HG03354 (cell line): ENCODE measurements at regions not wholly inside any gene's neighbourhood (a gene's known extent, or its start where the extent isn't known, plus 50 kb on each side); places are given as distances from the start of the nearest gene placed in this dataset.

Experiments used
- ATAC-seq: cut with Tn5 transposase; IDR thresholded peaks from one replicate; pipeline ENCODE4 v1.9.1; 2021; ENCODE audit warnings: mild to moderate bottlenecking; ENCODE audit not compliant: unreplicated experiment, poor library complexity, severe bottlenecking

DNA sequence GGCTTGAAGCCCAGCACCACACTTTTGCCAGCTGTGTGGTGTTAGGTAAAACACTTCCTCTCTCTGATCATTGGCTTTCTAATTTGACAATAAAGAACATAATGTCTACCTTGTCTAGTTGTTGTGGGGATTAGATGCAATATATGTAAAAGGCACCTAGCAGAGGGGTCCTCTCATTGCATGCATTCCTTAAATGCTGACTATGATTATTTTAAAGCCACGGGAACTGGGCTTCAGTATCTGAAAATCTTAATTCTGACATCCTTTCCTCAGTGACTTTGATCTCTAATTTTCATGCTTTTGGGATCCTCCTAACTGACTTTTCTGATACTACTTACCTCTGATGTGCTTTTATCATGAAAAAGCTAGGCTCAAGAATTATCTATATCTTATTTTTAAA lies 596.3 kb downstream of the TAFA4 start:
- ATAC-seq = no peak

GRCh38 chr3:68334367-68334986 lies 597.9 kb downstream of the TAFA4 start:
- ATAC-seq = no peak

GRCh38 chr3:68328049-68328448 lies 604.3 kb downstream of the TAFA4 start:
- no peak for ATAC-seq

- no peak for ATAC-seq
Measured at GRCh38 chr3:68315964-68316363, 616.4 kb downstream of the TAFA4 start.

DNA sequence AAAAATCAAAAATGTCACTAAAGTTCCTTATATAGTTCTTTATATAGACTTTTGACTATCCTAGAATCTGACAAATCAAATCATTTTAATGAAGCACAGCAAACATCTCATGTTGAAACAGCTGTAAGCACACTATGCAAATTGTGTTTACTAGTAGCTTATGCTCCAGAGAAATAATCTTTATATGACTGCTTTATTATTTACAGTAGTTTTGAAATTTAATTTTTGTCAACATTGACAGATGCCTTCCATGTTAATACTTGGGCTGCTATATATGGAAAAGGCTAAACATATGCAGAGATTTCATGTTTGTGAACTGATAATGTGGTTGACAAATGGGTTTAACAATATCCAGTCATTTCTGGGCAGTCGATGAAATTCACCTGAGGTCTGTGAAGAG lies 616.8 kb downstream of the TAFA4 start:
- ATAC-seq = no peak

DNA sequence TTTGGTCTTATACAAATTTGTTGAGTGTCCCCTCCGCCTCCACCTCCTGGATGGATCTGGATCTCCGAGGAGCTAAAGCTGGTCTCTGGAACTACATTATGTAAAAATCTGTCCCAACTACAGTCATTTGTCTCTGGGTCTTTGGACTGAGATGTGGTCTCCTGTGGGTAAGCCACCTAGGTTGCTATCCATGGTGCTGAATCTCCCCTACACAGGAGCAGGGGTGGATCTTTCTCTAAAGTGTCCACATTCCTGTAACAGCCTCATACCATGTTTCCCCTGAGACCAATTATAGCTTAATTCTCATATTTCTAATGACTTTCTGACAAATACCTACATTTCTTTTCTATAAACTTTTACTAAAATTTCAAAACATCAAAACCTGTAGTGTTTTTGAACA lies 625.8 kb downstream of the TAFA4 start:
- ATAC-seq = no peak

DNA sequence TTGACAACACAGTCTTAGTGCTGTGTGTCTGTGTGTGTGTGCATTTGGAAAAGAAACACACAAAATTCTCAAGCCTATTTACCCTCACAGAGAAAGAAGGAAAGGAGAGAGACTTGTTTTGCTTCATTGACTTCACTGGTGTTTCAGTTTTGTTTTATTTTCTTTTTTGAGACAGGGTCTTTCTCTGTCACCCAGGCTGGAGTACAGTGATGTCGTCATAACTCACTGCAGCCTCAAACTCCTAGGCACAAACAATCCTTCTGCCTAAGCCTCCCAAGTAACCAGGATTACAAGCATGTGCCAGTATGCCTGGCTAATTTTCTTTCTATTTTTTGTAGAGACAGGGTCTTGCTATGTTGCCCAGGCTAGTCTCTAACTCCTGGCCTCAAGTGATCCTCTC lies 636.9 kb downstream of the TAFA4 start:
- ATAC-seq = no peak

DNA sequence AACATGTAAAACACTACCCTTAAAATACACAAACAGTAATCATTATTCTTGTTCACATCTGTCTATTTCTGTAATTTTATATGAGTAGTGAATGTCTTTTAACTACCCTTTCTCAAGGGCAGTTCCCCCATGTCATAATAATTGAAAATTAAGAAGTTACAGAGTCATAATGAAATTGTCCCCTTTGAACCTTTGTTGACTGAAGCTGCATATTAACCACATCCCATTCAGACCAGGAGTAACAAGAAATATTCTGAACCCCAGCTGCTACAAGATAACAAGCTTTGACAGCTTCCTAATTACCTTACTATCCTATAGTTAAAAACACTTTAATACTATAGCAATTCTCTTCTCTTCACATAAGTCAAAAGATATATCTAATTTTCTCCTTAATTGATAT lies 635.9 kb upstream of the SUCLG2 start:
- ATAC-seq = no peak

DNA sequence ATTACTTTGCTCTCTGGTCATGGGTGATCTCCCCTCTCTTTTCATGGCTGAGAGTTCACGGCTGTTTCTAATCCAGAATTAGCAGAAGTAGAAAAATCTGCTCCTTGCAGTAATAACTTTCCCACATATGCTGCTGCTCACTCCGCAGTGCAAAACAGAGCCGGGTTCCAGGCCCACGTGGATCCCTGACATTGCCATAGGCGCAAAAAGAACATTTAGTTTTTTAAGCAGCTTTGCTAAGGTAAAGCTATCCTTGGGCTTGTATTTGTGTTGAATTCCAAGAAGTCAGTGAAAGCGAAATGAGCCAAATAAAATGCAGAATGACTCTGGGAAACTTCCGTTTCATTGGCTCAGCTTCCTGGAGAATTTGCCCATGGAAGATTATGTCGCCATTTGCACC lies 633.7 kb upstream of the SUCLG2 start:
- no peak for ATAC-seq

- ATAC-seq = no peak
Measured at GRCh38 chr3:68287101-68287500, 632.7 kb upstream of the SUCLG2 start.

GRCh38 chr3:68274286-68274685 lies 619.9 kb upstream of the SUCLG2 start:
- no peak for ATAC-seq

DNA sequence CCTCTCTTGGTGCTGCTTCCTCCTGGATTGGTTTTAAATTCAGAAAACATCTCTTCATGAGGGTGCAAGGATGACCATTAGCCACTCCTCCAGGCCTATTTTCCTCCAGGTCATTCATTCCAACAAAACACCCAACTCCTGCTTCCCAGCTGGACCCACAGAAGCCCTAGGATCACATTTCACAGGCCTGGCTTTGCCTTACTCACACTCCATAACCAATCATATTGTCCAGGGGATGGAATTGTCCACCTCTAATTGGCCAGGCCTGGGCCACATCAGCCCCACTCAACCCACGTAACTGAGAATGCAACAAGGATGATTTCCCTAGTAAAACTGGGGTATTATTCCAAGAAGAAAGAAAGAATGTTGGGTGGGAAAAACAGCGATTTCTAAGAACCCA lies 616.7 kb upstream of the SUCLG2 start:
- no peak for ATAC-seq

DNA sequence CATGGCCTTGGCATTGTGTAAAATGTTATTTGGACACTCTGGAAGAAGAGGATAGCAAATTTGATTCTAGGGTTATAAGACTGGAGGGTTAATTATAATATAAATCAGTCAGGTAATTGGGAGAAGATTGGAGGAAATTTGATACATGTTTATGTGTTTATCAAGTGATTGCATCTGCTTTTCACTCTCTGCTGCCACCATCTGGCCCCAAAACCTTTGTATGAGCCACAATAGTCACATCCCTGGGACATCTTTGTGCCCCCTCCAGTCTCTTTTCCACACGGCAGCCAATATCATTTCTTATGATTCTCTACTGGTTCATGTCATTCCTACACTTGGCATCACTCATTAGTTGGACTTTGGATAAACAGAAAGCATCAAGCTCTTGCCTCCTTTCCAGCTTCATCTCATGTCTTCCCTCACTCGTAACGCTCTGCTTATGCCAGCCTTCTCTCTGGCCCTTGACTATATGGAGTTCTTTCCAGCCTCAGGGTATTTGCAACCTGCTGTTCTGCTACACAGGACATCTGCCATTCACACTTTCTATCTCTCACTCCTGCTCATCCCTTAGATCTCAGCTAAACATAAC lies 602.3 kb upstream of the SUCLG2 start:
- ATAC-seq = no peak

DNA sequence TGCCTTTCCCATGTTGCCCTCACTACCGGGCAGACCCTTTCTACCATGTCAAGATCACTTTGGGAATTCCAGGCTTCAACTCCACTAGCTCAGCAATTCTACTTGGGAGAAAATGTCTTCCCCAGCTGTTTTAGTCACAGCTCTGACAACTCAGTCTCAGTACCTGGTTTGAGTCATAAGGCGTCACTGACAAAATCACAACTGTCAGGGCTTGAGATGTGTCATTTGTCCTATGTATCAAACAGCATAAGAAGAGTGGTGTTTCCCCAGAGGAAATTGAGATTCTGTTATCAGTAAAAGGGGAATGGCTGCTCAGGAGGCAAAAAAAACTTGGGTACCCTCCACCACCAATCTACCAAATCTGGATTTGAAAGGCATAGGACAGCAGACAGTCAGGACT lies 594.9 kb upstream of the SUCLG2 start:
- no peak for ATAC-seq

DNA sequence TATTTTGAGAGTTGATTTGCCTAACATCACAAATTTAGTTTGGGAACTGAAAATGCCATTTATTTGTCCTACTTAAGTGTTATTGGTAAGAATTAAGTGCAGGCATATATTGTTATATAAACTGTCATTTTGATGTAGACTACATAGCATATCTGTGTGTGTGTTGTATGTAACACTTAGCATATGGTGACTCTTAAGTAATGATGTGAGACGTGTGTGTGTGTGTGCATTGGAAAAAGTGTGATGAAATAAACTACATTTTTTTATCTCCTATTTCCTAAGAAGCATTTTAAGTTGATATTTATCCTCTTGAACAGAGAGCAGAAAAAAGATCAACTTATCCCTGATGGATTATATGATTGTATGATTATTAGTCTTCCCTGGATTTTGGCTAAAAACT lies 588.2 kb upstream of the SUCLG2 start:
- ATAC-seq = no peak

- no peak for ATAC-seq
Measured at GRCh38 chr3:68239542-68239941, 585.1 kb upstream of the SUCLG2 start.

GRCh38 chr3:68234076-68234780 lies 579.8 kb upstream of the SUCLG2 start:
- no peak for ATAC-seq

DNA sequence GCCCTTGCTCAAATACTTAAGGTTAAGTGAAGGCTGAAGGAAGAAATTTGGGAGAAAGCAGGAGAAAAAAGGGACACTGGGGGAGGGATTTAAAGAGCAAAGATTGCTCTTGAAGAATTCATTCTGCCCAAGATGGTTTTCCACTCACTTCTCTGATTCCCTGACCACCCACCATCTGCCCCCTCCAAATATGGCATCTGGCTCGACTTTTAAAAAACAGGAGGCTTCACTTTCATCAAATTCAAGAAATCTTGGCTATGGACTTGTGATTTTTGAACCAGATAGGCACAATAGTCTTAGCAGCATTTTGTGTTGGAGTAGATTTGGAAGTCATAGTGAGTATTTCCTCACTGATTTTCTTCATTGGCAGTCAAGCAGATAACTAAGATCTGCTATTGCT lies 574.4 kb upstream of the SUCLG2 start:
- ATAC-seq = no peak

- no peak for ATAC-seq
Measured at GRCh38 chr3:68220832-68221231, 566.4 kb upstream of the SUCLG2 start.

DNA sequence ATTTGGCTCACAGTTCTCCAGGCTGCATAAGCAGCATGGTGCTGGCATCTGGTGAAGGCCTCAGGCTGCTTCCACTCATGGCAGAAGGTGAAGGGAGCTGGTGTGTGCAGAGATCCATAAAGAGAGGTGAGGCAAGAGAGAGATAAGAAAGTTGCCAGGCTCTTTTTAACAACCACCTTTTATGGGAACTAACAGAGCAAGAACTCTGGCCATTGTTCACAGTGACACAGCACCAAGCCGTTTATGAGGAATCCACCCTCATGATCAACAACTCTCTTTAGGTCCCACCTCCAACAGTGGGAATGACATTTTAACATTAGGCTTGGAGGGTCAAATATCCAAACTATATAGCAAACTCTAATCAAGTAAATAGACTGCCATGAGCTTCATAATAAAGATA lies 557.2 kb upstream of the SUCLG2 start:
- no peak for ATAC-seq

DNA sequence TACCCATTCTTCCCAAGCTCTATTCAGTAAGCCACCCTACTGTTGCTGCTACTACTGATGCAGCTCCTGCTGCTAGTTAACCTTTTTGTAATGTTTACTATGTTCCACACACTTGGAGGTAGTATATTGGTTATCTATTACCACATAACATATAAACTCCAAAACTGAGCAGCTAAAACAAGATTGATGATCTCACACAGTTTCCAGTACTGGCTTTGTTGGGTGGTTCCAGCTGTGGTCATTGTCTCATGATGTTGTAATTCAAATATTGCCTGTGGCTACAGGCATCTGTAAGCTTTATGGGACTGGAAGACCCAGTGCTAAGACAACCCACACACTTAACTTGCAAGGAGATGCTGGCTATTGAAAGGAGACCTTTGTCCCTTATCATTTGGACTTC lies 556.2 kb upstream of the SUCLG2 start:
- ATAC-seq = no peak
